Esophagus squamous epithelium (tissue), 5 donors: ENCODE measurements at regions not wholly inside any gene's neighbourhood (a gene's known extent, or its start where the extent isn't known, plus 50 kb on each side); places are given as distances from the start of the nearest gene placed in this dataset.

Experiments used
- DNase-seq: peaks from one replicate; lab custom pipeline; 2025; lab: John Stamatoyannopoulos, UW
- H3K27ac ChIP-seq, 4 donors: fragments of 200-600 bp; sonication (generic); one replicate each; pipeline ENCODE4 v1.5.1; 2016 to 2019; ENCODE audit warnings: mild to moderate bottlenecking in 1 of 4
- H3K27me3 ChIP-seq, 4 donors: fragments of 200-600 bp; sonication (generic); 1 replicate in 3 of 4; 2 replicates in 1 of 4; pipeline versions ENCODE4 v1.5.1 to v1.6.0; 2017 to 2021; ENCODE audit warnings: antibody characterized with exemption in 1 of 4
- H3K36me3 ChIP-seq, 3 donors: fragments of 200-600 bp; sonication (generic); one replicate each; pipeline ENCODE4 v1.5.1; 2016 to 2019
- H3K4me1 ChIP-seq, 3 donors: fragments of 200-600 bp; sonication (generic); one replicate each; pipeline ENCODE4 v1.5.1; 2017 to 2019
- H3K4me3 ChIP-seq, 4 donors: fragments of 200-600 bp; sonication (generic); 1 replicate in 3 of 4; 2 replicates in 1 of 4; pipeline ENCODE4 v1.5.1; 2016 to 2019; ENCODE audit warnings: mild to moderate bottlenecking in 2 of 4, moderate library complexity in 1 of 4
- H3K9me3 ChIP-seq, 3 donors: fragments of 200-600 bp; sonication (generic); one replicate each; pipeline ENCODE4 v1.5.1; 2016 to 2019
- CTCF ChIP-seq, 6 experiments: fragments of 450-650 bp in 4 of 6; fragments of 200-600 bp in 2 of 6; sonication (generic) in 2 of 6; IDR thresholded peaks; one replicate each; pipeline ENCODE4 v1.5.1; 2016 to 2019; ENCODE audit warnings: antibody characterized with exemption in 6 of 6, mild to moderate bottlenecking in 4 of 6, moderate library complexity in 4 of 6
- POLR2A ChIP-seq, 4 donors: fragments of 450-650 bp; IDR thresholded peaks; one replicate each; pipeline ENCODE4 v1.6.1; 2017; ENCODE audit warnings: antibody characterized with exemption in 4 of 4, mild to moderate bottlenecking in 4 of 4, moderate library complexity in 3 of 4
- WGBS, 2 donors: methylation state at CpG; one replicate each; pipeline ENCODE4 v1.1.5; 2018; 5-methylcytosine and 5-hydroxymethylcytosine counted together
- intact Hi-C: fragments of 100-400 bp; cut with DNase I; formaldehyde crosslinking; loops from one replicate; pipeline ENCODE4 v1.15.0; 2022
- donor health status: DM: yes; HTN: yes; CAD: no.

GRCh38 chr10:59505926-59506325, 143.6 kb upstream of the FAM13C start:
- WGBS, 2 donors: 30 to 32% methylated on average over 1 of the region's 1 CpG
- intact Hi-C loops: no loop called here
- DNase-seq: no peak
- TF ChIP-seq POLR2A (IDR thresholded peaks at IDR 0.05): no peak
- no peak for TF ChIP-seq CTCF (IDR thresholded peaks at IDR 0.05)
- H3K4me3 ChIP-seq: no peak overlapping the region
- H3K36me3 ChIP-seq: no peaks in the 10 kb centered on the region
- no peaks in the 10 kb centered on the region for H3K9me3 ChIP-seq
- no peak overlapping the region for H3K27ac ChIP-seq
- no peaks in the 10 kb centered on the region for H3K4me1 ChIP-seq
- H3K27me3 ChIP-seq: no peaks in the 10 kb centered on the region

GRCh38 chr10:59499460-59499859, 137.1 kb upstream of the FAM13C start:
- TF ChIP-seq POLR2A (IDR thresholded peaks at IDR 0.05) (no peak), CTCF (IDR thresholded peaks at IDR 0.05) (no peak)
- intact Hi-C loops: no loop called here
- Histone ChIP-seq H3K4me1 (no peaks in the 10 kb centered on the region), H3K27ac (no peak overlapping the region), H3K36me3 (no peaks in the 10 kb centered on the region), H3K27me3 (no peaks in the 10 kb centered on the region), H3K4me3 (no peak overlapping the region), H3K9me3 (peaks cover 0 to 23% (median 5%) of the 10 kb centered on the region in 3 donors)
- DNase-seq: no peak
- 83 to 100% methylated on average over 1 of the region's 1 CpG for WGBS, 2 donors

- H3K4me3 ChIP-seq: no peak overlapping the region
- TF ChIP-seq POLR2A (IDR thresholded peaks at IDR 0.05): no peak
- TF ChIP-seq CTCF (IDR thresholded peaks at IDR 0.05): no peak
- no peaks in the 10 kb centered on the region for H3K27me3 ChIP-seq
- H3K9me3 ChIP-seq: peaks cover 0 to 23% (median 5%) of the 10 kb centered on the region in 3 donors
- H3K4me1 ChIP-seq: no peaks in the 10 kb centered on the region
- intact Hi-C loops: no loop called here
- WGBS, 2 donors: 86 to 100% methylated on average over 1 to 2 of the region's 3 CpGs
- no peak overlapping the region for H3K27ac ChIP-seq
- DNase-seq: no peak
- no peaks in the 10 kb centered on the region for H3K36me3 ChIP-seq
Observed at GRCh38 chr10:59493017-59493416, 130.7 kb upstream of the FAM13C start.

GRCh38 chr10:59479426-59479825, 117.1 kb upstream of the FAM13C start:
- 83 to 86% methylated on average over 6 of the region's 6 CpGs for WGBS, 2 donors

GRCh38 chr10:59470570-59470969, 108.2 kb upstream of the FAM13C start:
- H3K9me3 ChIP-seq: no peaks in the 10 kb centered on the region
- intact Hi-C loops: no loop called here
- TF ChIP-seq CTCF (IDR thresholded peaks at IDR 0.05) (no peak), POLR2A (IDR thresholded peaks at IDR 0.05) (no peak)
- no peak overlapping the region for H3K4me3 ChIP-seq
- H3K36me3 ChIP-seq: no peaks in the 10 kb centered on the region
- WGBS, 2 donors: 74% methylated on average over 4 of the region's 5 CpGs; no CpG with 5 or more reads in 1 of the 2 donors
- no peaks in the 10 kb centered on the region for H3K27me3 ChIP-seq
- no peaks in the 10 kb centered on the region for H3K4me1 ChIP-seq
- H3K27ac ChIP-seq: no peak overlapping the region
- no peak for DNase-seq

More at GRCh38 chr10:59479426-59479825, 117.1 kb upstream of the FAM13C start:
- intact Hi-C loops: no loop called here
- no peak overlapping the region for H3K27ac ChIP-seq
- no peak for DNase-seq
- no peaks in the 10 kb centered on the region for H3K4me1 ChIP-seq
- no peaks in the 10 kb centered on the region for H3K27me3 ChIP-seq
- TF ChIP-seq POLR2A (IDR thresholded peaks at IDR 0.05) (no peak), CTCF (IDR thresholded peaks at IDR 0.05) (no peak)
- H3K36me3 ChIP-seq: no peaks in the 10 kb centered on the region
- H3K4me3 ChIP-seq: no peak overlapping the region
- H3K9me3 ChIP-seq: no peaks in the 10 kb centered on the region
